Mammary epithelial cell (primary cell): ENCODE measurements at regions not wholly inside any gene's neighbourhood (a gene's known extent, or its start where the extent isn't known, plus 50 kb on each side); places are given as distances from the start of the nearest gene placed in this dataset.

ENCODE experiments used
- EZH2 ChIP-seq: IDR thresholded peaks from 2 replicates; pipeline ENCODE4 v1.6.1; 2012; ENCODE audit warnings: low read length, inconsistent platforms, borderline replicate concordance
- TF ChIP-seq, protein P1 (sequence below), 2 donors: IDR thresholded peaks in 1 of 2; conservative IDR thresholded peaks in 1 of 2; 2 replicates each; pipeline ENCODE4 v1.5.1; 2011 to 2012; ENCODE audit warnings: inconsistent platforms in 2 of 2, low read length in 2 of 2, mild to moderate bottlenecking in 2 of 2, control low read depth in 1 of 2, low read depth in 1 of 2; ENCODE audit not compliant: insufficient read depth in 1 of 2; ENCODE audit errors: extremely low read depth in 1 of 2

- no peak for TF ChIP-seq EZH2
- TF ChIP-seq, protein P1, sequence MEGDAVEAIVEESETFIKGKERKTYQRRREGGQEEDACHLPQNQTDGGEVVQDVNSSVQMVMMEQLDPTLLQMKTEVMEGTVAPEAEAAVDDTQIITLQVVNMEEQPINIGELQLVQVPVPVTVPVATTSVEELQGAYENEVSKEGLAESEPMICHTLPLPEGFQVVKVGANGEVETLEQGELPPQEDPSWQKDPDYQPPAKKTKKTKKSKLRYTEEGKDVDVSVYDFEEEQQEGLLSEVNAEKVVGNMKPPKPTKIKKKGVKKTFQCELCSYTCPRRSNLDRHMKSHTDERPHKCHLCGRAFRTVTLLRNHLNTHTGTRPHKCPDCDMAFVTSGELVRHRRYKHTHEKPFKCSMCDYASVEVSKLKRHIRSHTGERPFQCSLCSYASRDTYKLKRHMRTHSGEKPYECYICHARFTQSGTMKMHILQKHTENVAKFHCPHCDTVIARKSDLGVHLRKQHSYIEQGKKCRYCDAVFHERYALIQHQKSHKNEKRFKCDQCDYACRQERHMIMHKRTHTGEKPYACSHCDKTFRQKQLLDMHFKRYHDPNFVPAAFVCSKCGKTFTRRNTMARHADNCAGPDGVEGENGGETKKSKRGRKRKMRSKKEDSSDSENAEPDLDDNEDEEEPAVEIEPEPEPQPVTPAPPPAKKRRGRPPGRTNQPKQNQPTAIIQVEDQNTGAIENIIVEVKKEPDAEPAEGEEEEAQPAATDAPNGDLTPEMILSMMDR (conservative IDR thresholded peaks at IDR 0.05 in 1 of 2, IDR thresholded peaks at IDR 0.05 in 1 of 2; ENCODE audit: extremely low read depth in 1 of 2, insufficient read depth in 1 of 2, low read depth in 1 of 2, low read length in 2 of 2), result no peak
Observed at GRCh38 chr5:3175416-3175815, 420.2 kb upstream of the IRX1 start.
